Right atrium auricular region (tissue), 2 donors: ENCODE measurements at regions not wholly inside any gene's neighbourhood (a gene's known extent, or its start where the extent isn't known, plus 50 kb on each side); places are given as distances from the start of the nearest gene placed in this dataset.

Source experiments
- DNase-seq: peaks from one replicate; pipeline ENCODE4 v3.0.0-alpha.2; 2019; ENCODE audit warnings: low spot score
- H3K27ac ChIP-seq, 2 donors: fragments of 200-600 bp; sonication (generic); 1 replicate in 1 of 2; 2 replicates in 1 of 2; pipeline ENCODE4 v1.5.1; 2016 to 2019
- H3K27me3 ChIP-seq, 2 donors: fragments of 200-600 bp; sonication (generic); one replicate each; pipeline versions ENCODE4 v1.5.1 to v1.6.0; 2017 to 2019
- H3K36me3 ChIP-seq: fragments of 200-600 bp; sonication (generic); one replicate; pipeline ENCODE4 v1.5.1; 2016
- H3K4me1 ChIP-seq, 2 donors: fragments of 200-600 bp; sonication (generic); one replicate each; pipeline versions ENCODE4 v1.5.1 to v1.6.0; 2017 to 2019
- H3K4me3 ChIP-seq, 2 donors: fragments of 200-600 bp; sonication (generic); 1 replicate in 1 of 2; 2 replicates in 1 of 2; pipeline ENCODE4 v1.5.1; 2017 to 2019; ENCODE audit warnings: mild to moderate bottlenecking in 1 of 2, moderate library complexity in 1 of 2
- H3K9me3 ChIP-seq, 2 donors: fragments of 200-600 bp; sonication (generic); one replicate each; pipeline ENCODE4 v1.5.1; 2019
- TF ChIP-seq, protein P1 (sequence below), 2 donors: fragments of 200-600 bp; sonication (generic); IDR thresholded peaks; one replicate each; pipeline ENCODE4 v1.5.1; 2019; ENCODE audit warnings: antibody characterized with exemption in 2 of 2

DNA sequence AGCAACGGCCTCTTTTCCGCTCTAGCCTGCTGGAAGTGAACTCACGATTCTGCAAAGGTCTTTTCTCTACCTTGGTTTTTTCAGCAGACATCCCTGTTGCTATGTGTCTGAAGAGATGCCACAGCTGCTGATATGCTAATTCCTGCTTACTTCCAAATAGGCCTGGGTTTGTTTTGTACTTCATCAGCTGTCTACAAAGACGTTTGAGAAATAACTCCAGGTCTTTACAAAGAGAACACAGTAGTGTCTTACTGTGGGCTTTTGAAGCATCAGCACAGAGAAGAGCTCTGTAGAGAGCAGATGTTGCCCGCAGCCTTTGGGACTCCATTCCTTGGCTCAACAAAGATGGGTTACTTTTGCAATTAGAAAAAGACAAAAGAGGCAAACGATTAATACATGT lies 1366.5 kb downstream of the AACS start:
- Histone ChIP-seq H3K27me3 (no peaks in the 10 kb centered on the region), H3K27ac (no peak overlapping the region), H3K36me3 (no peaks in the 10 kb centered on the region), H3K4me1 (no peaks in the 10 kb centered on the region), H3K9me3 (no peaks in the 10 kb centered on the region), H3K4me3 (no peak overlapping the region)
- no peak for DNase-seq
- TF ChIP-seq, protein P1, sequence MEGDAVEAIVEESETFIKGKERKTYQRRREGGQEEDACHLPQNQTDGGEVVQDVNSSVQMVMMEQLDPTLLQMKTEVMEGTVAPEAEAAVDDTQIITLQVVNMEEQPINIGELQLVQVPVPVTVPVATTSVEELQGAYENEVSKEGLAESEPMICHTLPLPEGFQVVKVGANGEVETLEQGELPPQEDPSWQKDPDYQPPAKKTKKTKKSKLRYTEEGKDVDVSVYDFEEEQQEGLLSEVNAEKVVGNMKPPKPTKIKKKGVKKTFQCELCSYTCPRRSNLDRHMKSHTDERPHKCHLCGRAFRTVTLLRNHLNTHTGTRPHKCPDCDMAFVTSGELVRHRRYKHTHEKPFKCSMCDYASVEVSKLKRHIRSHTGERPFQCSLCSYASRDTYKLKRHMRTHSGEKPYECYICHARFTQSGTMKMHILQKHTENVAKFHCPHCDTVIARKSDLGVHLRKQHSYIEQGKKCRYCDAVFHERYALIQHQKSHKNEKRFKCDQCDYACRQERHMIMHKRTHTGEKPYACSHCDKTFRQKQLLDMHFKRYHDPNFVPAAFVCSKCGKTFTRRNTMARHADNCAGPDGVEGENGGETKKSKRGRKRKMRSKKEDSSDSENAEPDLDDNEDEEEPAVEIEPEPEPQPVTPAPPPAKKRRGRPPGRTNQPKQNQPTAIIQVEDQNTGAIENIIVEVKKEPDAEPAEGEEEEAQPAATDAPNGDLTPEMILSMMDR (IDR thresholded peaks at IDR 0.05): no peak

DNA sequence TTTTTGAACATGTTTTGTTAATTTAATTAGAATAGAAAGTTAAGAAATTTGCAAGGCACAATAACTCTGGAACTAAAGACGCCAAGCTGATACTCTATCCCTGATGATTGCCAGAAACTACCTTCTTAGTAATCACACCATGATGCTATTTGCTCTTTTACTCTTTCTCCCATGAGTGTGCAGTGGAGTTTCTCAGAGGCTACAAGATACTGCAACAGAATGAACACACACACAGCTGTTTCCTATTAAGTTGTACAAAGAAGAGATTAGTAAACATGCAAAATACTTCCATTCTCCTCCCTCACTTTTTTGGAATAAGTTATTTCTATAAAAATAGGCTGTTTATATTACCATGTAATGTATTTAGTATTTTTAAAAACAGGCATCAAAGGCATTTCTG lies 1367.5 kb downstream of the AACS start:
- H3K4me3 ChIP-seq: no peak overlapping the region

DNA sequence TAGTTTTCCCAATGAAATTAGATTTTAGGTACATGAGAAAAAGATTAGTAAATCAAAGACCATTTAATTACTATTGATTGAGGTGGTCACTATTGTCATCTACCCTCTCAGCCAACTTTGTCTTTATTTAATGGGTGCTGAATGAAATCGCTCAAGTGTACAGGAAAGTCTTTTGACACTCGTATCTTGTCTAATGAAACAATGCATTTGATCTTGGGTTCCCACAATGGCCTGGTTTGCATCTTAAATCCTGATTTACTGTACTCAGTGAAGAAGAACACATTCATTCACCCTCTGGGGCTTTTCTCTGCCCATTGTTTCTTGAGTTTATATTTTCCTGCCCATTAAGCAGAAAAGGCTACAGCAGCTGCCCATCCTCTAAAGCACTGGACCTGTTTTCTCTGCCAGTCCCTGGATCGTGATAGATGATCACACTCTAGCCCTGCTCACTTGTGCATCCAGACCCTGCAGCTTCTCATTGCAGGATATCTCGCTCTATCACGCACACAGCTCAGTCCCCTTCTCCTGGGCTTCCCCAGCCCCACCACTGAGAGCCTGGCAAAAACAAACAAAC lies 1369.3 kb downstream of the AACS start:
- TF ChIP-seq, protein P1 (IDR thresholded peaks at IDR 0.05): no peak
- Histone ChIP-seq H3K36me3 (no peaks in the 10 kb centered on the region), H3K27me3 (no peaks in the 10 kb centered on the region), H3K4me1 (no peaks in the 10 kb centered on the region), H3K27ac (no peak overlapping the region), H3K4me3 (no peak overlapping the region), H3K9me3 (no peaks in the 10 kb centered on the region)
- no peak for DNase-seq

More for the DNA sequence above, 1367.5 kb downstream of the AACS start:
- Histone ChIP-seq H3K9me3 (no peaks in the 10 kb centered on the region), H3K4me1 (no peaks in the 10 kb centered on the region), H3K36me3 (no peaks in the 10 kb centered on the region), H3K27me3 (no peaks in the 10 kb centered on the region), H3K27ac (no peak overlapping the region)
- TF ChIP-seq, protein P1 (IDR thresholded peaks at IDR 0.05): no peak
- no peak for DNase-seq

DNA sequence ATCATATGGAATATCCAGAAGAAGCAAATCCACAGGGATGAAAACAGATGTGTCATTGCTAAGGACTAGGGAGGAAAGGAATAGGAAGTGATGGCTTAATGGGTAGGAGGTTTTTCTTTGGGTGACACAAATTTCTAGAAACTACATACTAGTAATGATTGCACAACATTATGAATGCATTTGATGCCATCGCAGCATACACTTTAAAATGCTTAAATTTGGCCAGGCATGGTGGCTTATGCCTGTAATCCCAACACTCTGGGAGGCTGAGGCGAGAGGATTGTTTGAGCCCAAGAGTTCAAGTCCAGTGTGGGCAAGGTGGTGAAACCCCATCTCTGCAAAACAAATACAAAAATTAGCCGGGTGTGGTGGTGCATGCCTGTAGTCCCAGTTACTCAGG lies 1370.8 kb downstream of the AACS start:
- no peaks in the 10 kb centered on the region for H3K9me3 ChIP-seq
- no peak for DNase-seq
- no peak overlapping the region for H3K4me3 ChIP-seq
- TF ChIP-seq, protein P1 (IDR thresholded peaks at IDR 0.05): no peak
- H3K4me1 ChIP-seq: no peaks in the 10 kb centered on the region
- no peaks in the 10 kb centered on the region for H3K27me3 ChIP-seq
- H3K27ac ChIP-seq: no peak overlapping the region
- no peaks in the 10 kb centered on the region for H3K36me3 ChIP-seq

DNA sequence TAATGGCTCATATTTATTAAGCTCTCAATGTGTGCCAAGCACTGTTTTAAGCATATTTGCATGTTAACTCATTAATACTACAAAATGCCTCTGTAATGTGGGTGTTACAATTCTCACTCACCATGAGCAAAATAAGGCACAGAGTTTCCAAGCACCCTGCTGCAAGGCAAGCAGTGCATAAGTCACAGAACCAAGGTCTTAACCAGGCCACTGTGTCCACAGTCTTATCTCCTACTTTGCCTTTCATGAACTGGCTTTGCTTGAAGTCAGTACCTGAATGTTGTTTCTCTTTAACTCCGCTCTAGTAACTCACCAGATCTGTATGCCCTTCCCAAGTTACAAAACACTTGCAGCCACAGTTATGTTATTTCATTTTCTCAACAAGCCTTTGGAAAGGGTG lies 1372.7 kb downstream of the AACS start:
- no peaks in the 10 kb centered on the region for H3K9me3 ChIP-seq
- no peaks in the 10 kb centered on the region for H3K4me1 ChIP-seq
- TF ChIP-seq, protein P1 (IDR thresholded peaks at IDR 0.05): no peak
- no peaks in the 10 kb centered on the region for H3K36me3 ChIP-seq
- H3K4me3 ChIP-seq: no peak overlapping the region
- DNase-seq: no peak
- no peak overlapping the region for H3K27ac ChIP-seq
- no peaks in the 10 kb centered on the region for H3K27me3 ChIP-seq

DNA sequence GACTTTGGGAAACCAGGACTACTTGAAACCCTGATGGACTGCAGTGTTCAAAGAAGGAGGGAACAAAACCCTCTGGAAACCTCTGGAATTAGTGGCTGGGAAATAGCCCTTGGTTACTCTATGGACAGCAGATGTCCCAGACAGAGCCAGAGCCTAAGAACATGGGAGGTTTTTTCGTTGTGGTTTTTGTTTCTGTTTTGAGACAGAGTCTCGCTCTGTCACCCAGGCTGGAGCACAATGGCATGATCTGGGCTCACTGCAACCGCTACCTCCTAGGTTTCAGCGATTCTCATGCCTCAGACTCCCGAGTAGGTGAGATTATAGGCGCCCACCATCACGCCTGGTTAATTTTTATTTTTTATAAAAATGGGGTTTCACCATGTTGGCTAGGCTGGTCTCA lies 1378.7 kb downstream of the AACS start:
- DNase-seq: no peak
- no peaks in the 10 kb centered on the region for H3K9me3 ChIP-seq
- H3K4me3 ChIP-seq: no peak overlapping the region
- no peaks in the 10 kb centered on the region for H3K4me1 ChIP-seq
- TF ChIP-seq, protein P1 (IDR thresholded peaks at IDR 0.05): no peak
- H3K27me3 ChIP-seq: no peaks in the 10 kb centered on the region
- H3K36me3 ChIP-seq: no peaks in the 10 kb centered on the region
- no peak overlapping the region for H3K27ac ChIP-seq
